Gastrocnemius medialis (tissue), 4 donors: ENCODE measurements at regions not wholly inside any gene's neighbourhood (a gene's known extent, or its start where the extent isn't known, plus 50 kb on each side); places are given as distances from the start of the nearest gene placed in this dataset.

Experiments
- CTCF ChIP-seq, 5 experiments: fragments of 450-650 bp in 3 of 5; fragments of 200-600 bp in 2 of 5; sonication (generic) in 2 of 5; IDR thresholded peaks in 4 of 5; conservative IDR thresholded peaks in 1 of 5; 1 replicate in 4 of 5; 2 replicates in 1 of 5; pipeline ENCODE4 v1.5.1; 2016 to 2019; ENCODE audit warnings: antibody characterized with exemption in 5 of 5, mild to moderate bottlenecking in 3 of 5, moderate library complexity in 3 of 5
- POLR2A ChIP-seq, 2 donors: fragments of 450-650 bp; IDR thresholded peaks; one replicate each; pipeline ENCODE4 v1.6.1; 2017; ENCODE audit warnings: antibody characterized with exemption in 2 of 2, mild to moderate bottlenecking in 2 of 2, moderate library complexity in 2 of 2

GRCh38 chr16:66182592-66182991 is 183.9 kb upstream of the CDH5 start:
- TF ChIP-seq CTCF (IDR thresholded peaks at IDR 0.05 in 4 of 5, conservative IDR thresholded peaks at IDR 0.05 in 1 of 5) (no peak), POLR2A (IDR thresholded peaks at IDR 0.05) (no peak)
